Hepatic stellate cell (primary cell): ENCODE measurements at regions not wholly inside any gene's neighbourhood (a gene's known extent, or its start where the extent isn't known, plus 50 kb on each side); places are given as distances from the start of the nearest gene placed in this dataset.
"Not testable (repeated sequence)": the region's sequence is repeated elsewhere in the genome, so short reads cannot be mapped to it uniquely, and the experiment has no call there.

Experiments used
- DNase-seq: peaks from one replicate; pipeline ENCODE4 v3.0.0; 2011; ENCODE audit warnings: low spot score

DNA sequence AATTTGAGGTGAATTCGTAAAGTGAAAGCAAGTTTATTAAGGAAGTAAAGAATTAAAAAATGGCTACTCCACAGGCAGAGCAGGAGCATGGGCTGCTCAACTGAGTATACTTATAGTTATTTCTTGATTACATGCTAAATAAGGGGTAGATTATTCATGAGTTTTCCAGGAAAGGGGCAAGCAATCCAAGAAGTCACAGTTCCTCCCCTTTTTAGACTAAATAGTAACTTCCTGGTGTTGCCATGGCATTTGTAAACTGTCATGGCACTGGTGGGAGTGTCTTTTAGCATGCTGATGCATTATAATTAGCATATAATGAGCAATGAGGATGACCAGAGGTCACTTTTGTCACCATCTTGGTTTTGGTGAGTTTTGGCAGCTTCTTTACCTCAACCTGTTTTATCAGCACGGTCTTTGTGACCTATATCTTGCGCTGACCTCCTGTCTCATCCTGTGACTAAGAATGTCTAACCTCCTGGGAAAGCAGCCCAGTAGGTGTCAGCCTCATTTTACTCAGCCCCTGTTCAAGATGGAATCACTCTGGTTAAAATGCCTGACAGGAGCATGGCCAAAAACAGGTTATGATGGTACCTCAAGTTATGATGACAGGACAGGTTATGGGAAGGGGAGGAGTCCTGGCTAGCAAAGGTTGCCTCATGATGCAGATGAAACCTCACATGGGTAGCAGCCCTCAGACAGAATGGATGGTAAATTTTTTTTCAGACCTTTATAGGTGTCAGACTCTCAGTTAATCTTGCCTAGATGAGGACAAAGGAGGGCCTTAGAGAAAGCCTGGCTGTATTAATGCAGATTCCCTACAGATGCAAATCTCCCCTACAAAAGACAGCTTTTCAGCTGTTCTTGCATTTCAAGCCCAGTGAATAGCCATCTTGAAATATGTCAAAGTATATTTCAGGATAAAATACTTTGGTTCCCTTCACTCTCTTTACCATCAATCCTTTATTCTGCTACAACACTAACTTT, 49.7 kb downstream of the SIPA1L2 start:
- no peak for DNase-seq

DNA sequence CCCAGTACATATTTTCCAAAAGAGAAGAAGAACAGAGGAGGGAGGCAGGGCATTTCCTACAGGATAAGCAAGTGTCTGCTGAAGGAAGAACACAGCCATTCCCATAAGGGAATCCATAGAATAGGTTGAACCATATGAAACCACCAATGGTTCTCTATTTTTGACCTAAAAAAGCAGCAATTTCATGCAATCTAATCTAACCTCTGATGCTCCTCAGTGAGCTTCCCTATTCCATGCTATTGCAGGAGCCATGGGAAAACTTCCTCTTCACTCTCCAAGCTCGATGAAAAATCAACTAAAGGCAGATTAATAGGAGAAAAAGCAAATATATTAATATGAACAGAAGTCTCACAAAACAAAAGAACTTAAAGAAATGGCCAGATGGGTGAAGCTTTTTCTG, 50.5 kb downstream of the SIPA1L2 start:
- no peak for DNase-seq

DNA sequence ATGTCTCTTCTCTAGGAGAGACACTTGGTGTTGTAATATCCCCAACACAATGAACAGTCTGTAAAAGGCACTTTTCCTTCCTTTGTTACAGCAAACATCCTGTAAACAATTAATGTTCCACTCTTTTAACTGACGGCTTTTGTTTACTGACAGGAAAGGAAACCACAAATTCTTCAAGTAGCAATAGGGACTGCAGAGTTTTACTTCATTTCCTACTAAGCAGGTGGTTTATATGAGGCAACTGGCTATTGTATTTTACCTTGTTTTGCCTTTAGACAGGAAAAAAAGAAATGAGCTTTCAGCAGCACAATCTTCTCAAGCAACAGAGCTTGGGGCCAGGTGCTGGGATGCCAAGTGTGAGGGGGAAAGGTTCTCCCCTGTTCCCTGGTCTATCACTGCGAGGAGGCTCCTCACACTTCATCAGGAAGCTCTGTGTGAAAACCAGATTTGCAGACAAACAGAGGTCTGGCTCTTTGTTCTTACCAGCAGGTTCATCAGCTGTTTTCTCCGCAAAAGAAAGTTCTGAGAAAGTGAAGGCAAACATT, 51.2 kb downstream of the SIPA1L2 start:
- no peak for DNase-seq

DNA sequence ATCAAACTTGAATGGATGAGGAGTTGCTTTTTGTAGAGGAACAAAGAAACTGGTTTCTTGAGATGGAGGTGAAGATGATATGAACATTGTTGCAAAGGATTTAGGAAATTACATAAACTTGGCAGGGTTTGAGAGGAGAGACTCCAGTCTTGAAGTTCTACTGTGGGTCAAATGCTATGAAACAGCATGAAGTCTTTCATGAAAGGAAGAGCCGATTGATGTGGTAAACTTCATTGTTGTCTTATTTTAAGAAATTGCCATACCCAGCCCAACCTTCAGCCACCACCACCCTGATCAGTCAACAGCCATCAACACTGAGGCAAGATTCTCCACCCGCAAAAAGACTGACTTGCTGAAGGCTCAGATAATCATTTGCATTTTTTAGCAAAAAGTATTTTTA, 52.2 kb downstream of the SIPA1L2 start:
- DNase-seq = no peak

DNA sequence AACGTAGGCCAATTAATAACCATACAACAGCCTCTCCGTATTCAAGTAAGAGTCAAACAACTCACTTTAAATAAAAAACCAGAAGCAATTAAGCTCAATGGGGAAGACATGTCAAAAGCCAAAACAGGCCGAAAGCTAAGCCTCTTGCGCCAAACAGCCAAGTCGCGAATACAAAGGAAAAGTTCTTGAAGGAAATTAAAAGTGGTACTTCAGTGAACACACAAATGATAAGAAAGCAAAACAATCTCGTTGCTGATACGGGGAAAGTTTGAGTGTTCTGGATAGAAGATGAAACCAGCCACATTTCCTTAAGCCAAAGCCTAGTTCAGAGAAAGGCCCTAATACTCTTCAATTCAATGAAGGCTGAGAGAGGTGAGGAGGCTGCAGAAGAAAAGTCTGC, 53.4 kb downstream of the SIPA1L2 start:
- DNase-seq = no peak

DNA sequence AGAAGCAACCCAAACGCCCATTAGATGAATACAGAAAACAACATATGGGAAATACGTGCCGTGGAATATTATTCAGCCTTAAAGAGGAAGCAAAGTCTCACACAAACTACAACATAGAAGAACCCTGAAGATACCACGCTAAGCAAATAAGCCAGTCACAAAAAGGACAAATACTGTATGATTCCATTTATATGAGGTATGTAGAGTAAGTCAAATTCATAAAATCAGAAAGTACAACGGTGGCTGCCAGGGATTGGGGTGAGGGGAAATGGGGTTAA, 54.2 kb downstream of the SIPA1L2 start:
- DNase-seq = no peak

DNA sequence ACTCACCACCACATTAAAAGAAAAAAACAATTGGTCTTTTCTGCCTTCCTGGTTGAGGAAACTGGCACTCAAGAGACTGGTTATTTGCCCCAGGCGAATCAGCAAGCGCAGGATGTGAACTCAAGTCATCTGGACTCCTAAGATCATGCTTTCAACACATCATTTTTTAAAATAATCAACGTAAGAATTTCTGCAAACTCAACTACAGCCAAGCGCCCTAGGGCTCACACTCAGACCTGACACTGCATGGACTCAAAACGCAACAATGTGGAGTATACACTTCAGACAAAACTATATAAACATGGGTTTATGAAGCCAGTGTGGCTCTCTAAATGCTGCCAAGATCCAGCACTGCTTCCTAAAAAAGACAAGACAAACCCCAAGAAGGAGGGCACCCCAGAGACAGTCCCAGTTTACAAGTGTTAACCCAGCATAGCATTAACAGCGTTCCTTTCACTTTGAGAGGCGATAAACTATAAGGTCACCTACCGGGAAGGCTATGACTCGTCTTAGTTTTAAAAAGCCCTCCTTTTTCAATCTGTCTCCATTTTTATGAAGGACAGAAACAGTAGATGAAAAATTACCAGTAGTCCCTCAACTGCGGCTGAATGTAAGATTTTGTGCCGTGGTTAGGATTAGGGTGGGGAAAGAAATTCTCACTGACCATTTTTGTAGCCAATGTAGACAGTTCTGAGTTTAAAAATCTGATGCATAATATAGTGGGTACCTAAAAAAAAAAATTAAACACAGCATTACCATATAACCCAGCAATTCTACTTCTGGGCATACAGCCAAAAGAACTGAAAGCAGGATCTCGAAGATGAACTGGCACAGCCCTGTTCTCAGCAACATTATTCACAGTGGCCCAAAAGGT, 54.8 kb downstream of the SIPA1L2 start:
- DNase-seq = no peak

DNA sequence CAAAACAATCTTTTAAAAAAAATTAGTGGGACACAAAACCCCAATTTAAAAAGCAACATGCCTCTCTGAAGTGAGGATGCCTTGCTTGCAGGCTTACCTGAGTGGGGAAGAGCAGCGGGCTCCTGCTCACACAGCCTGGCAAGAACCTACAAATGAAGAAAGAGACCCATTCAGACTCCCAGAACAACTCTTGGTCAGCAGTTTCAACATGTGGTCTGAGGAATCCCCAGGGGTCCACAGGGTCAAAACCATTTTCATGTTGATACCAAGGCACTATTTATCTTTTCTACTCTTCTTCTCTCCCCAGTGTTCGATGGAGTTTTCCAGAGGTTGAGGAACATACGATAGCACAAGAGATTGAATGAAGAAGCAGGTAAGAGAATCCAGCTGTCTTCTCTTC, 55.9 kb downstream of the SIPA1L2 start:
- DNase-seq = no peak

DNA sequence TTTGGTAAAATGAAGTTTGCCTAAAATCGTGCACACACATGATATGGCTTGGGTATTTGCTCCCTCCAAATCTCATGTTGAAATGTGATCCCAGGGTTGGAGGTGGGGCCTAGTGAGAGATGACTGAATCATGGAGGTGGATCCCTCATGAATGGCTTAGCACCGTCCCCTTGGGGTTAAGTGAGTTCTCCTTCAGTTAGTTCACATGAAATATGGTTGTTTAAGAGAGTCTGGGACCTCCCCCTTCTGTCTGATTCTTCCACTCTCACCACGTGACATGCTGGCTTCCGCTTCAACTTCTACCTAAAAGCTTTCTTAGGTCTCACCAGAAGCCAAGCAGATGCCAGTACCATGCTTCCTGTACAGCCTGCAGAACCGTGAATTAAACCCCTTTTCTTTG, 58.4 kb downstream of the SIPA1L2 start:
- no peak for DNase-seq

DNA sequence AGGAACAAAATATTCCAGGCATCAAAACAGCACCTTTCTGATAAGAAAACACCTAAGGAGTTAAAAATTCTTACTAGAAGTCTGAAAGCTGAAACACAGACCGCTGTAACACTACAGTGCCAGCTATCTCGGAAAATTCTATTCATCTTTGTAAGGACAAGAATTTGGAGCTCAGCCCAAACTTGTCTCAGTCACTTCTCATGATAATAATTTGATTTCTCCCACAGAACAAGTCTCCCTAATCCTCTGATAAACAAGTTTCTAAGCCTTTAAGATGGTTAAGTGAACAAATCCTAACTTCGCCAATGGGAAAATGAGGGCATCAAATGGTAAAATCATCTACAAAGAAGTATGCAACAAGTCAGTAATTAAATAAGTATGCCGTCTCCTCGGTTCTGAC, 59.9 kb downstream of the SIPA1L2 start:
- DNase-seq = no peak

DNA sequence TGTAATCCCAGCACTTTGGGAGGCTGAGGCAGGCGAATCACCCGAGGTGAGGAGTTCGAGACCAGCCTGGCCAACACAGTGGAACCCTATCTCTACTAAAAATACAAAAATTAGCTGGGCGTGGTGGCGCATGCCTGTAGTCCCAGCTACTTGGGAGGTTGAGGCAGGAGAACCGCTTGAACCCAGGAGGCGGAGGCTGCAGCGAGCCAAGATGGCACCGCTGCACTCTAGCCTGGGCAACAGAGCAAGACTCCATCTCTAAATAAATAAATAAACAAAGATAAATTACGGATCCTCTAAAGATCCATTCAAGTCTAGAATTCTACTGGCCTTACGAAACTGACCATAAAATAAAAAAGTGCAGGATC, 60.4 kb downstream of the SIPA1L2 start:
- DNase-seq = not testable (repeated sequence)

DNA sequence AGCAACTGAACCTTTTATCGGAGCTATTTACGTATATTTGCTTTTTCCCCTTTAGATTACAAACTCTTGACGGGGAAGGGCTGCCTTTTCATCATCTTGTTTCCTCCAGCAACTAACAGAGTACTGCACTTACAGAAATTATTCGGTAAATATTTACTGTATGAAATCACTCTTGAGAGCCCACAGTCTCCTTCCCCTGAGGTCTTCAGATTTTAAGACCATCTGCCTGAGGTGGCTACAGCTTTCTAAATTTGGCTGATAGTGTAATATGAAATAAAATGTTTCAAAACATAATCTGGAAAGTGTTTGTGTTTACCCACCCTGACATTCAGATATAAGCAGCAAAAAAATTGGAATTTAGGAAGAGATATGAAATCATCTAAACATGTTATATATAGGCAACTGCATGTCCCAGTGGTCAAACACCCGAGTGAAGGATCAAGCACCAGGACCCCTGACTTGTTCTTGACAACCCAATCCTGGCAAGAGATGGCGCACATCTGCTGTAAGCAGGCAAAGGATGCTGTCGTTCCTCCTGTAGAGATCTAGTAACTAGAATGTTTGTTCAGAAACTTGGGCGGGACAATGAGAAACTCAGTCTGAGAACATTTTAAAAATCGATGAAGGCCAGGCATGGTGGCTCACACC, 60.9 kb downstream of the SIPA1L2 start:
- no peak for DNase-seq

DNA sequence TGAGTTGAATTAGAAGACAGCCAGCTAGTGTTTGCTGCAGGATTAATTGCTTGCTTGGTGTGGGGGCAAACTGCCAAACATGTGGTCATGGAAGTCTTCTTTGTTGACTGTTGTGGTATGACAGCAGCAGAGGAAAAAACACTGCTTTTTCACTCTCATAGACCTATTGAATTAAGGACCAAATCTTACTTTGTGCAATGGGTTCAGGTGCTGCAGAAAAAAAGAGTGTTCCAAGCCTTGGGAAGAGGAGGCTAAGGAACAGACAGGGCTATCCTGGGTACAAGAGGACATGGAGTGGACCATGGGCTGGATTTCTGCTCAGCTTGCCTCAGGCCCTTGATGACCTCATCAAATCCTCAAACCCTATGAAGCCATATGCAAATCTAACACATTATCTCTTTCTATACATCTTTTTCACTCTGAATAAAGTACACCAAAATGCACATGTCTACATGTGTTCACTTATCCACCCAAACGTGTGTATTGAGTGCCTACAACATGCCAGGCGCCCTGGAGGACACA, 61.5 kb downstream of the SIPA1L2 start:
- no peak for DNase-seq

DNA sequence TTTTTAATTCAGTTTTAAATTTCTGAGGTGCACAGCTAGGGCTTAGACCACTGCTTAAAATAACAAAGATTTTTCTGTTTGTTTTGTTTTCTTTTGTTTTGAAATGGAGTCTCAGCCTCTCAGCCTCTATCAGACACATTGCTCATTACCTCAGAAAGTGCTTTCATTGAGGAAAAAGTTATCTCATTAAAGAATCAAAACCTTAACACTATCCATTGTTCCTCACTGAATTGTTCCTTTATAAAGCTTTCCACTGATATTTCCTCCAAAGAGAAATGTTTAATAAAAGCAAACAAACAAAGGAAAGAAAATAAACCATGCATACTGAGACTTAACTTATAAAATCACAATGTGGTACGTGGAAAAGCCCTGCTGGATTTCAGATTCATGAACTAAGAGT, 63.8 kb downstream of the SIPA1L2 start:
- DNase-seq = no peak

DNA sequence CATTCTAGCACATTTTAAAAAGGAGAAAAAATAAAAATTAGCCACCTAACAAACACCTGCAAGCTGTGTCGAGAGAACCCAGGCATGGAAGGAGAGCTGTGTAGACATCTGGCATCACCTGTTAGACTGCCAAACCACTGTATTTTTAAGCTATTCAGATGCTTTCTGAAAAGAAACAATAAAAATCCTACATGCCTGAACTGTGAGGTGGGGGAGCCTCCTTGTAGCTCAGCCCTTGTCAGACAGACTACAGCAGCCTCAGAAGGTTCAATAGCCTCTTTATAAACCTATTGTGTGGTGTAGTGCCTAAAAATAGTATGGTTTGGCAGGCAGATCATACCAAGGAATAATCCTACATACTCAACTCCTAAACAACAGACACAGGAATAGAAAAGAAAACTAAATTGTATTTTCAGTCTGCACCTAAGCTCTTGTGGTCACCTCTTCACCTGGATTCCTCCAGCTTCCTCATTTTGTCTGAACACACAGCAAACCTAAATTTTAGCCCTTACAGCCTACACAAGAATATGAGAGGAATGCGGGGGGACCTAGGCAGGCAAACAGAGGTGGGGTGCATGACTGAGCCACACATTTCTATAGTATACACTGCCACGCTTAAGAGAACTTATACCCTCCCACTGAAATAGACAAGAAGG, 67.0 kb downstream of the SIPA1L2 start:
- DNase-seq = no peak

DNA sequence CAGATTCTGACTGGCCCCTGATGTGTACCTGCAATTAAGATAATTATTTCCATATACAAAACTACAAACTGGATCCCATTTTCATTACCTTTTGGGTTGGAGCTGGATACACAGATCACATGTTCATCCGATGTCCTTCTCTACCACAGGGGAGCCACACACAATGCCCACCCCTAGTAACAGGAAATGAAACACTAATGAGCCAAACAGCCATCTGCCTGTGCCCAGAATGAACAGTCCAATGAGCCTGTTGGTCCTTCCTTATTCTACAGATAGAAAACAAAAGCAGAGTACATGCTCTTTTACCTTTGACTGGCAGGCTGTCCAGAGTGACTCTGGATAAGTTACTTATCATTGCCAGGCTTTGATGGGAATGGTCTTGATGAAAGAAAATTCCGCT, 68.6 kb downstream of the SIPA1L2 start:
- DNase-seq = no peak

DNA sequence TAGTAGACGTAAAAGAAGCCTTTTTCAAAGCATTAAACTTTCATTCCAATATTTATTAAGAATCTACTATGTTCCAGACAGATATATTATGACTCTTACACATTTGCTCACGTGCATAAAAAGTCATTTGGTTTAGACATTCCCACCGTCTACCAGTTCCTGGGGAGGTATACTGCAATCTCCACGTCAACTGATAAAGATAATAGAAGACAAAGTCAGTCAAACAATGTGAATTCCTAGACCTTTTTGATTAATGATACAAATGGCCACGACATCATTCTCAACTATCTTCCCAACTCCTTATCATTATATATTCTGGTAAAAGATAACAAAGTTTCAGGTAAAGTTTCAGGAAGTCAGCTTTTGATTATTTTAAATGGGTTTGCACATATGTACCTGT, 69.0 kb downstream of the SIPA1L2 start:
- DNase-seq = no peak

DNA sequence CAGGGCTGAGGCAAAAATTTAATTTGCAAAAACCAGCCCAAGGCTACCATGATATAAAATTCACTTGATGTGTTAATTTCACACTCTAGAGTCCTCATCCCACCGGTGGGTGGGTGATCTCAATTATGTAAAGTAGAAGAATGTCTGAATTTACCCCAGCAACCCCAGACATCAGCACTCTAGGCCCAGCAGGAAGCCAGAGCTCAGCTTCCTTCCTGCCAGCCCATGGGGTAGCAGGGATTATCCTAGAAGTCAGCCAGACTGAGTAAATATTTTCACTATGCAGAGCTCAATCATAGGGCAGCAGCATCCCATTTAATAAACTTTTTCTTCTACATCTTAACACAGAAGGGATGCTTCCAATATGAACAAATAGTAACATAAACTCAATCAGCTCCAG, 71.0 kb downstream of the SIPA1L2 start:
- no peak for DNase-seq

DNA sequence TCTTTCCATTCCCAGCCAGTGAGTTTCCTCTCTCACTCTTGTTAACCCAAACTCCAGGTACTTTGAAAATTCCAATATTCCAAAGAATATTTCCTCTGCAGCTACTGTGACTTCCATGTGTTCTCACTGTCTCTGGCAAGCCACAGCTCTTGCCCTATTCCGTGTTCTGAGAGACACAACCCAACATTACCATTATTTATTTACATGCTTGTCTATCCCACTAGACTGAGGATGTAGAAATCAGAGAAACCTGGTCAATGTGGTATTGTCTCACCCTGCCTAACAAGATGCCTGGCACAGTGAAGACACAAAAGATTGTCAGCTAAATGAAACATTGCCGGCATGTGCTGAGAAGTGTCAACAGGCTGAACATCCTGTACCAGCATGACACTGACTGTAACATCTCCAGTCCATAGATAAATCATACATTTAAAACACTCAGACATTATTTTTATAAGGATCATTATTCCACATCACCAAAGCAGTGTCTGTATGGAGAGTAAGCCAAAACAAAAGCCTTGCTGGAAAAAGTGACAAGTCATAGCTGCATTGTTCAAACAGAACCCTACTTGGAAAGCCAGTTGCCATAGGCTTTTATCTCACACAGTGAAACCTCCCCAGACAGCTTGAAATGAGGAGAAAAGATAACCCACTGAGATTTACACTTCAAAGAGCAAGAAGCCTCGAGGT, 72.3 kb downstream of the SIPA1L2 start:
- no peak for DNase-seq

DNA sequence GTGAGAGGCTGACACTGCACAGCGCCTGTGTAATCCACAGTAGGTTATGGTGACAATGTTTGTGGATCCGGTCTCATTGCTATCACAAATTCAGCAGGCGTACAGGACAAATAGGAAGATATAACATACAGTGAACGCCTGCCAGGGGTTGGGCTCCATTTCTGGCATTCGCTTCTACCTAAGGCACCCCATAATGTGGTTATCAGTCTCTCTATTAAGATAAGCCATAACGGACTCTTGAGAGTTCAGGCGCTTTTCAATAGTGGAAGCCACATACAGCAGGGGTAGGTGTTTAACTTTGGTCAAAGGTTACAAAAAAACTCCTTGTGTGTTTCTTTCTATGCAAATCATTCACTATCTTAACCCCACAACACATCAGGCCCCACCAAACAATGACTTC, 72.8 kb downstream of the SIPA1L2 start:
- DNase-seq = no peak

DNA sequence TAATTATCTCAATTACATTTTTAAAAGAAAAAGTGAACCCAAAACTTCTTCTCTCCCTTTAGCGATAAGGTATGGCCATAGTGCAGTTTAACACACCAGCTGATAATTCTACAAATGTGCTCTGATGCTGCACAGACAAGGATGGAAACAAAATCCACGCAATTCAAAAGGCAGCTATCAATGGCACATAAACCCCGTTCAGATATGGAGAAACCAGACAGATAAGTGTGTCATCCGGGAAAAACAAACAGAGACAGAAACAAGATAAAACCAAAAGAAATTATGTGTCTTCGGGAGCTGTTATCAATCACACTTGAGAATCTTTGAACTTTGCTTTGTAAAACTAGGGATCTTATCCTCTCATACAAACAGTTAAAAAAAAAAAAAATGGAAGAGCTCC, 73.6 kb downstream of the SIPA1L2 start:
- no peak for DNase-seq
